ENCODE measurements at regions not wholly inside any gene's neighbourhood (a gene's known extent, or its start where the extent isn't known, plus 50 kb on each side); places are given as distances from the start of the nearest gene placed in this dataset.

DNA sequence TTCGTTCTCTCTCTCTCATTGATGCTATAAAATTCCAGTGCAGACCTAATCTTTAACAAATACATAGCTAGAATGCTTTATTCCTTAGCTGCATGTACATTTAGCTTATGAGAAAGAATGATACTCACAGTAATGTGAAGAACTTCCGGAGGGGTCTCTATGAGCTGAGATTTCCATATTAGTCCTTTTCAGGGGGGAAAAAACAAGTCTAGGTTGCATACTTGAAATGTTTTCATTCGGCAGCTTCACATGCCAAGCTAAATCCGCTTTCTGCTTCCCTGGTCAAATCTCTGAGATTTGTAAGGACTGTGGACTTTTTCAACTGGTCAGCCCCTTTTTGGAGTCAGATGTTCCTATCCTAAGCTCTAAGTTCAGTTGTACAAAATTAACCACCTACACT, 111.5 kb upstream of the COL8A1 start:
- H4K91ac ChIP-seq (ENCODE audit: low read depth, low read length, poor library complexity): no peak overlapping the region
- H2BK15ac ChIP-seq (ENCODE audit: low read length): no peak overlapping the region
- H2AFZ ChIP-seq (ENCODE audit: low read length): no peak overlapping the region
- no peak overlapping the region for H3K23ac ChIP-seq (ENCODE audit: low read depth, low read length, poor library complexity)
- H2BK12ac ChIP-seq (ENCODE audit: low read length): no peak overlapping the region
- H4K8ac ChIP-seq (ENCODE audit: low read depth, low read length): no peak overlapping the region
- peaks cover 0 to 3% of the 10 kb centered on the region in 2 donors for H3K4me1 ChIP-seq (ENCODE audit: control insufficient read depth in 2 of 2, insufficient read depth in 1 of 2, low read depth in 1 of 2, low read length in 2 of 2)
- no peak for DNase-seq (ENCODE audit: low spot score)
- H2BK120ac ChIP-seq (ENCODE audit: low read depth, low read length): no peak overlapping the region
- H3K18ac ChIP-seq (ENCODE audit: low read length): no peak overlapping the region
- H3K4me3 ChIP-seq (ENCODE audit: low read length in 2 of 2): no peak overlapping the region
- H2AK5ac ChIP-seq (ENCODE audit: low read depth, low read length): no peak overlapping the region
- H3K79me1 ChIP-seq (ENCODE audit: low read depth, low read length): no peaks in the 10 kb centered on the region
- no peak overlapping the region for H3K4me2 ChIP-seq (ENCODE audit: insufficient read depth, low read length, poor library complexity, severe bottlenecking)
- no peak overlapping the region for H3K27ac ChIP-seq (replicated peaks; ENCODE audit: low read length)
- H3K9me3 ChIP-seq (replicated peaks in 1 of 2; ENCODE audit: control insufficient read depth in 2 of 2, insufficient read depth in 1 of 2, low read depth in 1 of 2, low read length in 2 of 2): no peaks in the 10 kb centered on the region
- WGBS, 2 donors (ENCODE audit: extremely low coverage in 2 of 2, insufficient read length in 2 of 2, insufficient replicate concordance in 1 of 2): no CpG with 5 or more reads among the region's 4 CpGs
- H3K27me3 ChIP-seq (ENCODE audit: control insufficient read depth in 3 of 3, insufficient read depth in 3 of 3, low read depth in 1 of 3, low read length in 3 of 3): no peaks in the 10 kb centered on the region
- H3K36me3 ChIP-seq (replicated peaks in 1 of 2; ENCODE audit: control insufficient read depth in 2 of 2, insufficient read depth in 2 of 2, low read length in 2 of 2): no peaks in the 10 kb centered on the region
- H3K4ac ChIP-seq (ENCODE audit: low read length): no peak overlapping the region
- no peak overlapping the region for H3K9ac ChIP-seq (ENCODE audit: low read depth, low read length, poor library complexity)
- no peak overlapping the region for H3K14ac ChIP-seq (ENCODE audit: low read length)
- no peak overlapping the region for H2BK5ac ChIP-seq (ENCODE audit: low read length)

DNA sequence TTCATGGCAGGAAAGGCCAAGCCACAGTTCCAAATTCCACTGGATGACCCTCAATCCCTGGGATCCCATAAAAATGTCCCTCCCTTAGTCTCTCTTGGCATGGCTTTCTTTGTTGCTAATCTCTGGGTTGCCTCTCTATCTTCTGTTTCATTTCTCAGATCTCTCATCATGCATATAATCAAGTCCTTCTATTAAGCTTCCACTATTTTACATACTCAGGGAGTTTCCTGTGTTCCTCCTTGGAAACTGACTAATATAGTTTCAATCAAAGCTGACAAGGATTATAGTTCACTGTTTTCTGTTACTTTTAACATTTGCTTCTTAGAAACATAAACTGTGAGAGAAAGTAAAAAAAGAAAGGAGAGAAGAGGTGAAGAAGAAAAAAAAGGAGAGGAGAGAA, 113.8 kb upstream of the COL8A1 start:
- H3K23ac ChIP-seq (ENCODE audit: low read depth, low read length, poor library complexity): no peak overlapping the region
- peaks cover 0 to 3% of the 10 kb centered on the region in 2 donors for H3K4me1 ChIP-seq (ENCODE audit: control insufficient read depth in 2 of 2, insufficient read depth in 1 of 2, low read depth in 1 of 2, low read length in 2 of 2)
- no peak overlapping the region for H3K4ac ChIP-seq (ENCODE audit: low read length)
- no peak overlapping the region for H4K91ac ChIP-seq (ENCODE audit: low read depth, low read length, poor library complexity)
- no peak overlapping the region for H2AK5ac ChIP-seq (ENCODE audit: low read depth, low read length)
- H2BK5ac ChIP-seq (ENCODE audit: low read length): no peak overlapping the region
- H2BK120ac ChIP-seq (ENCODE audit: low read depth, low read length): no peak overlapping the region
- no peak overlapping the region for H3K27ac ChIP-seq (replicated peaks; ENCODE audit: low read length)
- DNase-seq (ENCODE audit: low spot score): no peak
- no peak overlapping the region for H2AFZ ChIP-seq (ENCODE audit: low read length)
- no peak overlapping the region for H2BK15ac ChIP-seq (ENCODE audit: low read length)
- no peak overlapping the region for H4K8ac ChIP-seq (ENCODE audit: low read depth, low read length)
- no peak overlapping the region for H3K14ac ChIP-seq (ENCODE audit: low read length)
- H3K4me2 ChIP-seq (ENCODE audit: insufficient read depth, low read length, poor library complexity, severe bottlenecking): no peak overlapping the region
- H3K4me3 ChIP-seq (ENCODE audit: low read length in 2 of 2): no peak overlapping the region
- no peaks in the 10 kb centered on the region for H3K36me3 ChIP-seq (replicated peaks in 1 of 2; ENCODE audit: control insufficient read depth in 2 of 2, insufficient read depth in 2 of 2, low read length in 2 of 2)
- H3K27me3 ChIP-seq (ENCODE audit: control insufficient read depth in 3 of 3, insufficient read depth in 3 of 3, low read depth in 1 of 3, low read length in 3 of 3): no peaks in the 10 kb centered on the region
- no peak overlapping the region for H3K9ac ChIP-seq (ENCODE audit: low read depth, low read length, poor library complexity)
- H3K9me3 ChIP-seq (replicated peaks in 1 of 2; ENCODE audit: control insufficient read depth in 2 of 2, insufficient read depth in 1 of 2, low read depth in 1 of 2, low read length in 2 of 2): no peaks in the 10 kb centered on the region
- no peak overlapping the region for H3K18ac ChIP-seq (ENCODE audit: low read length)
- H3K79me1 ChIP-seq (ENCODE audit: low read depth, low read length): no peaks in the 10 kb centered on the region
- no peak overlapping the region for H2BK12ac ChIP-seq (ENCODE audit: low read length)

DNA sequence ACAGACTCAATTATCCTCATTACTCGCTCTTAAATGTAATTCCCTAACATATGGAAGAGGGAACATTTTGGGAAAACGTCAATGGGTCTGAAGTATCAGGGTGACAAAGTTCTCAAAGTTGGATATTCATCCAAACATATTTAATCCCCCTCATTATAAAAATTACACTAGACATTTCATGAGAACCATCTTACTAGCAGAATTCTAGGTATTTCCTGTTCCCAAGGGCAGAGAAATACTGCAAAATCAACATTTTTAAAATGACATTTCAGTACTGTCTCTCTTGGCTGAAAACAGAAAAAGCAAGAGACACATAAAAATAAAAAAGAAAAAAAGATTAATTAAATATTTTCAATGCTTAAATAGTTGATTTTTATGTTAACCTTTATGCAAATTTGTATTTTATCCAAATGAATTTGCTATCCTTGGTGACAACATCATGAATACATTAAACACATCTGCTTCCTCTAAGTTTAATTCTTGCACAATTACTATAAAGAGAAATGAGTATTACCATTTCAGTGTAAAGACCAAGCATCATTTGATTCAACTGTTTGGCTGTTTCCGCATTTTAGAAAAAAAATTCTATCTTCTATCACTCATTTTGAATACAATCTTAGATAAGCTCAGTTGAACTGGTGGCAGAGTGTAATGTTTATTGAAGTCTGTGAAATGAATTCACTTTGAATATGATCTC, 114.8 kb upstream of the COL8A1 start:
- H3K9me3 ChIP-seq (replicated peaks in 1 of 2; ENCODE audit: control insufficient read depth in 2 of 2, insufficient read depth in 1 of 2, low read depth in 1 of 2, low read length in 2 of 2): no peaks in the 10 kb centered on the region

DNA sequence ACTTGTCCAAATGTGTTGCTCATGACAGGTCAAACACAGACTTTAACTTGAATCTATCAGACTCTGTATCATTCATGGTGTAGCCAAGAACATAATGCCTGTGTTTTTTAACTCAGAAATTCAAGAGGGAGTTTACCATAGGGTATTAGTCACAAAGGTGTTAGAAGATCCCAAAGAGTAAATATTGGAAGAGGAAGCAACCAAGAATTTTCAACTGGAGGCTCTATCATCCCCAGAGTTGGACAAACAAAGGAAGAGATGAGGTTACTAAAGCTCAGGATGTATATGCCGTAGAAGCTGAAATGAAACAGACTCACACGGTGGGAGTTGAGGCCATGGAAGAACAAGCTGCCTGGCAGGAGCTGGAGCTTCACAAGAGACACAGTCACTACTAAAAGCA, 116.2 kb upstream of the COL8A1 start:
- Histone ChIP-seq H3K18ac (ENCODE audit: low read length) (no peak overlapping the region), H3K4me1 (ENCODE audit: control insufficient read depth in 2 of 2, insufficient read depth in 1 of 2, low read depth in 1 of 2, low read length in 2 of 2) (peaks cover 0 to 3% of the 10 kb centered on the region in 2 donors), H4K91ac (ENCODE audit: low read depth, low read length, poor library complexity) (no peak overlapping the region)

More for the DNA sequence above, 114.8 kb upstream of the COL8A1 start:
- Histone ChIP-seq H3K27me3 (ENCODE audit: control insufficient read depth in 3 of 3, insufficient read depth in 3 of 3, low read depth in 1 of 3, low read length in 3 of 3) (no peaks in the 10 kb centered on the region), H2BK120ac (ENCODE audit: low read depth, low read length) (no peak overlapping the region), H2AFZ (ENCODE audit: low read length) (no peak overlapping the region), H3K36me3 (replicated peaks in 1 of 2; ENCODE audit: control insufficient read depth in 2 of 2, insufficient read depth in 2 of 2, low read length in 2 of 2) (no peaks in the 10 kb centered on the region), H3K9ac (ENCODE audit: low read depth, low read length, poor library complexity) (no peak overlapping the region), H3K79me1 (ENCODE audit: low read depth, low read length) (no peaks in the 10 kb centered on the region), H4K8ac (ENCODE audit: low read depth, low read length) (no peak overlapping the region), H3K4me2 (ENCODE audit: insufficient read depth, low read length, poor library complexity, severe bottlenecking) (no peak overlapping the region), H3K23ac (ENCODE audit: low read depth, low read length, poor library complexity) (no peak overlapping the region), H3K14ac (ENCODE audit: low read length) (no peak overlapping the region), H3K27ac (replicated peaks; ENCODE audit: low read length) (no peak overlapping the region), H3K4ac (ENCODE audit: low read length) (no peak overlapping the region), H2BK5ac (ENCODE audit: low read length) (no peak overlapping the region), H3K4me1 (ENCODE audit: control insufficient read depth in 2 of 2, insufficient read depth in 1 of 2, low read depth in 1 of 2, low read length in 2 of 2) (peaks cover 0 to 4% of the 10 kb centered on the region in 2 donors), H2AK5ac (ENCODE audit: low read depth, low read length) (no peak overlapping the region), H3K4me3 (ENCODE audit: low read length in 2 of 2) (no peak overlapping the region), H4K91ac (ENCODE audit: low read depth, low read length, poor library complexity) (no peak overlapping the region), H2BK12ac (ENCODE audit: low read length) (no peak overlapping the region), H2BK15ac (ENCODE audit: low read length) (no peak overlapping the region), H3K18ac (ENCODE audit: low read length) (no peak overlapping the region)
- no peak for DNase-seq (ENCODE audit: low spot score)
- no CpG with 5 or more reads among the region's 3 CpGs for WGBS, 2 donors (ENCODE audit: extremely low coverage in 2 of 2, insufficient read length in 2 of 2, insufficient replicate concordance in 1 of 2)

More for the DNA sequence above, 116.2 kb upstream of the COL8A1 start:
- no peak overlapping the region for H3K27ac ChIP-seq (replicated peaks; ENCODE audit: low read length)
- no peak overlapping the region for H2BK15ac ChIP-seq (ENCODE audit: low read length)
- H3K9ac ChIP-seq (ENCODE audit: low read depth, low read length, poor library complexity): no peak overlapping the region
- no peaks in the 10 kb centered on the region for H3K9me3 ChIP-seq (replicated peaks in 1 of 2; ENCODE audit: control insufficient read depth in 2 of 2, insufficient read depth in 1 of 2, low read depth in 1 of 2, low read length in 2 of 2)
- no peak overlapping the region for H2AFZ ChIP-seq (ENCODE audit: low read length)
- H2BK12ac ChIP-seq (ENCODE audit: low read length): no peak overlapping the region
- no peak overlapping the region for H4K8ac ChIP-seq (ENCODE audit: low read depth, low read length)
- no CpG with 5 or more reads among the region's 2 CpGs for WGBS, 2 donors (ENCODE audit: extremely low coverage in 2 of 2, insufficient read length in 2 of 2, insufficient replicate concordance in 1 of 2)
- H2BK120ac ChIP-seq (ENCODE audit: low read depth, low read length): no peak overlapping the region
- no peak for DNase-seq (ENCODE audit: low spot score)
- H3K27me3 ChIP-seq (ENCODE audit: control insufficient read depth in 3 of 3, insufficient read depth in 3 of 3, low read depth in 1 of 3, low read length in 3 of 3): no peaks in the 10 kb centered on the region
- H3K14ac ChIP-seq (ENCODE audit: low read length): no peak overlapping the region
- no peak overlapping the region for H2AK5ac ChIP-seq (ENCODE audit: low read depth, low read length)
- no peak overlapping the region for H3K23ac ChIP-seq (ENCODE audit: low read depth, low read length, poor library complexity)
- no peak overlapping the region for H2BK5ac ChIP-seq (ENCODE audit: low read length)
- no peak overlapping the region for H3K4me3 ChIP-seq (ENCODE audit: low read length in 2 of 2)
- H3K79me1 ChIP-seq (ENCODE audit: low read depth, low read length): no peaks in the 10 kb centered on the region
- no peak overlapping the region for H3K4me2 ChIP-seq (ENCODE audit: insufficient read depth, low read length, poor library complexity, severe bottlenecking)
- no peak overlapping the region for H3K4ac ChIP-seq (ENCODE audit: low read length)
- H3K36me3 ChIP-seq (replicated peaks in 1 of 2; ENCODE audit: control insufficient read depth in 2 of 2, insufficient read depth in 2 of 2, low read length in 2 of 2): no peaks in the 10 kb centered on the region
